Gastroesophageal sphincter (tissue), 3 donors: ENCODE measurements at regions not wholly inside any gene's neighbourhood (a gene's known extent, or its start where the extent isn't known, plus 50 kb on each side); places are given as distances from the start of the nearest gene placed in this dataset.

Source experiments
- EP300 ChIP-seq: sonication (generic); formaldehyde crosslinking; IDR thresholded peaks from one replicate; pipeline ENCODE4 v1.6.1; 2017; ENCODE audit warnings: antibody characterized with exemption, mild to moderate bottlenecking
- POLR2A ChIP-seq, 2 donors: fragments of 450-650 bp; IDR thresholded peaks; one replicate each; pipeline ENCODE4 v1.6.1; 2017; ENCODE audit warnings: antibody characterized with exemption in 2 of 2, mild to moderate bottlenecking in 2 of 2, moderate library complexity in 1 of 2
- TF ChIP-seq, protein P1 (sequence below), 4 experiments: fragments of 200-600 bp in 2 of 4; fragments of 450-650 bp in 2 of 4; sonication (generic) in 1 of 4; IDR thresholded peaks; one replicate each; pipeline ENCODE4 v1.5.1; 2017 to 2019; ENCODE audit warnings: antibody characterized with exemption in 4 of 4, mild to moderate bottlenecking in 2 of 4, moderate library complexity in 2 of 4

DNA sequence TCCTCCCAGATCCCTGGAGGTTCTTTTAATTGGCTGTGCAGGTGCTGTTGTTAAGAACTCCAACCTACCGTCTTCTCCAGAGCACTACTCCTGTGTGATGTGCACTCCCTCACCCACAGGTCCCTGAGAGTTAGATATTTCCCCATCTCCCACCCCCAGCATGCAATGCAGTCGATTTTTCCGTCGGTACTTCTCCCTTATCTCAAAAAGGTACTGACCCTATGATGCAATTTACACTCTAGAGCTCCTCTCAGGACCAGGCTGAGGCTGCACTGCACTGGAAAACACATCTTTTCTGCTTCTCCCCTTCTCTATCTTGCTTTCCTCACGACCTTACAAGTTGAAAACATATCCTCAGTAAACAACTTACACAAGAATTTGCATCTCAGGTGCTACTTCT is 312.4 kb upstream of the TBX3 start:
- TF ChIP-seq, protein P1, sequence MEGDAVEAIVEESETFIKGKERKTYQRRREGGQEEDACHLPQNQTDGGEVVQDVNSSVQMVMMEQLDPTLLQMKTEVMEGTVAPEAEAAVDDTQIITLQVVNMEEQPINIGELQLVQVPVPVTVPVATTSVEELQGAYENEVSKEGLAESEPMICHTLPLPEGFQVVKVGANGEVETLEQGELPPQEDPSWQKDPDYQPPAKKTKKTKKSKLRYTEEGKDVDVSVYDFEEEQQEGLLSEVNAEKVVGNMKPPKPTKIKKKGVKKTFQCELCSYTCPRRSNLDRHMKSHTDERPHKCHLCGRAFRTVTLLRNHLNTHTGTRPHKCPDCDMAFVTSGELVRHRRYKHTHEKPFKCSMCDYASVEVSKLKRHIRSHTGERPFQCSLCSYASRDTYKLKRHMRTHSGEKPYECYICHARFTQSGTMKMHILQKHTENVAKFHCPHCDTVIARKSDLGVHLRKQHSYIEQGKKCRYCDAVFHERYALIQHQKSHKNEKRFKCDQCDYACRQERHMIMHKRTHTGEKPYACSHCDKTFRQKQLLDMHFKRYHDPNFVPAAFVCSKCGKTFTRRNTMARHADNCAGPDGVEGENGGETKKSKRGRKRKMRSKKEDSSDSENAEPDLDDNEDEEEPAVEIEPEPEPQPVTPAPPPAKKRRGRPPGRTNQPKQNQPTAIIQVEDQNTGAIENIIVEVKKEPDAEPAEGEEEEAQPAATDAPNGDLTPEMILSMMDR (IDR thresholded peaks at IDR 0.05): no peak
- TF ChIP-seq POLR2A (IDR thresholded peaks at IDR 0.05) (no peak), EP300 (no peak)
